ENCODE measurements at regions not wholly inside any gene's neighbourhood (a gene's known extent, or its start where the extent isn't known, plus 50 kb on each side); places are given as distances from the start of the nearest gene placed in this dataset.
"Not testable (repeated sequence)": the region's sequence is repeated elsewhere in the genome, so short reads cannot be mapped to it uniquely, and the experiment has no call there.

GRCh38 chr3:5358911-5359310 is 171.4 kb downstream of the EDEM1 start:
- DNase-seq: no peak

GRCh38 chr3:5360453-5360852 is 172.9 kb downstream of the EDEM1 start:
- no peak for DNase-seq

GRCh38 chr3:5366746-5367145 is 179.2 kb downstream of the EDEM1 start:
- DNase-seq: no peak

- not testable (repeated sequence) for DNase-seq
Measured at GRCh38 chr3:5371555-5371954, 184.0 kb downstream of the EDEM1 start.

- DNase-seq: peak; percentile 84
Measured at GRCh38 chr3:5376761-5377160, 189.3 kb downstream of the EDEM1 start.

GRCh38 chr3:5379266-5379665 is 191.8 kb downstream of the EDEM1 start:
- not testable (repeated sequence) for DNase-seq

- DNase-seq: not testable (repeated sequence)
Measured at GRCh38 chr3:5383486-5384263, 196.2 kb downstream of the EDEM1 start.

GRCh38 chr3:5384557-5385236 is 197.2 kb downstream of the EDEM1 start:
- no peak for DNase-seq

- no peak for DNase-seq
Measured at GRCh38 chr3:5388091-5388490, 200.6 kb downstream of the EDEM1 start.

GRCh38 chr3:5389057-5389456 is 201.6 kb downstream of the EDEM1 start:
- DNase-seq: no peak

GRCh38 chr3:5390221-5390620 is 202.7 kb downstream of the EDEM1 start:
- DNase-seq: no peak

GRCh38 chr3:5390936-5391625 is 203.6 kb downstream of the EDEM1 start:
- no peak for DNase-seq

GRCh38 chr3:5401002-5401401 is 213.5 kb downstream of the EDEM1 start:
- no peak for DNase-seq

GRCh38 chr3:5404718-5405117 is 217.2 kb downstream of the EDEM1 start:
- no peak for DNase-seq

- no peak for DNase-seq
Measured at GRCh38 chr3:5411786-5412185, 224.3 kb downstream of the EDEM1 start.

- no peak for DNase-seq
Measured at GRCh38 chr3:5423076-5423475, 235.6 kb downstream of the EDEM1 start.

GRCh38 chr3:5423523-5423922 is 236.0 kb downstream of the EDEM1 start:
- no peak for DNase-seq

GRCh38 chr3:5425371-5425770 is 237.9 kb downstream of the EDEM1 start:
- no peak for DNase-seq

- DNase-seq: peak; percentile 84
Measured at GRCh38 chr3:5426094-5426883, 238.8 kb downstream of the EDEM1 start.

GRCh38 chr3:5427021-5427420 is 239.5 kb downstream of the EDEM1 start:
- DNase-seq: no peak

GRCh38 chr3:5427938-5428337 is 240.4 kb downstream of the EDEM1 start:
- no peak for DNase-seq

- peak; percentile 76 for DNase-seq
Measured at GRCh38 chr3:5428607-5429516, 241.4 kb downstream of the EDEM1 start.

Data from NCI-H69 (cell line).